ENCODE measurements at regions not wholly inside any gene's neighbourhood (a gene's known extent, or its start where the extent isn't known, plus 50 kb on each side); places are given as distances from the start of the nearest gene placed in this dataset.

DNA sequence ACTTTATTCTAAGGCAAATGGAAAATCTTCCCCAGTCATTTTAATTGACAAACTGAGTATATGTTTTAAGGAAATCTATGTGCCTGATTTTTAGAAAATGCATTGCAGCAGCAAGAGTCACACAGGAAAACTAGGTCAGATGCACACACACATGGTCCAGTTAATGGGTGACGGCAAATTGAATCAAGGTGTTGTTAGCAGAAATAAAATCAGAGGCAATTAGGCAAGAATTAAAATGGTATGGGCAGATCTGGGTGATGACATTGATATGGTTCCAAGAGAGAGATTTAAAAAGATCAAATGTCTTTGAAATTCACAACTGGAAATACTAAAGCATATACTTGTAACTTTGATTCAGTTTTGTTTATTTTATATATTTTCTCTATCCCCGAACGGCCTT is 174.2 kb upstream of the CDH19 start:
- DNase-seq (ENCODE audit: low spot score in 2 of 2) (no peak), FAIRE-seq (no peak)

GRCh38 chr18:66769375-66769774 is 165.5 kb upstream of the CDH19 start:
- FAIRE-seq, result no peak
- no peak for DNase-seq (ENCODE audit: low spot score in 2 of 2)

GRCh38 chr18:66764230-66764629 is 160.3 kb upstream of the CDH19 start:
- no peak for DNase-seq (ENCODE audit: low spot score in 2 of 2)
- no peak for FAIRE-seq

GRCh38 chr18:66761166-66761565 is 157.3 kb upstream of the CDH19 start:
- FAIRE-seq (no peak), DNase-seq (ENCODE audit: low spot score in 2 of 2) (no peak)

DNA sequence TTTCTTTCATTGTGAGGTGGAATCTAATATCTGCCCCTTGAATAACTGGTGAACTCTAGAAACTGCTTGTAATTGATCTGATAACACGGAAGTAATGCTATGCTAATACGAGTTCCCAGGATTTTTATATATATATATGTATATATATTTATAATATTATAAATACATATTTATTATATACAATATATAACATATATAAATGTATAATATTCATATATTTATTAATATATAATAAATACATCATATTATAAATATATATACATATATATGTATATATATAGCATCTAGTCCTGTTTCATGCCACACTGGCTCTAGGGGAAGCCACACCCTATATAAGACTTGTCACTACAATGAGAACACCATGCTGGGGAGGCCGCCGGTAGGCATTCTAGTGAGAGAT is 156.7 kb upstream of the CDH19 start:
- DNase-seq (ENCODE audit: low spot score in 2 of 2), result no peak
- FAIRE-seq, result no peak

GRCh38 chr18:66759050-66759828 is 155.3 kb upstream of the CDH19 start:
- FAIRE-seq (no peak), DNase-seq (ENCODE audit: low spot score in 2 of 2) (no peak)

DNA sequence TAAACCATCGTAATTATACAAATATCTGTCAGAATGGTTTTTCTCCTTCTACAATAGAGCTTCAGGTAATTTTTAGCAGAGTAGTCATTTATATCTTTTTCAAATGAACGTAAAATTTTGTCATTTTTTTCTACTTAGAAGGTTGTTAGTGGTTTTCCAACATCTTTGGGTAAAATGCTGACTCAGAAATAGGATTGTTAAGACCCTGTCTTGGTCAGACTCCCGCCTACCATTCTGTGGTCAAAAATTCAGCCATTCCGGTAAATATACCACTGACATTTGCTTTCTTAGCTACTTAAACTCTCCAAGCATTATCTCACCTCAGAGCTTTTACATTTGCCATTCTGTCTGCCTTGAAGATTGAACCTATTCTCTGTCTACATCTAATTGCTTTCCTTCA is 154.1 kb upstream of the CDH19 start:
- DNase-seq (ENCODE audit: low spot score in 2 of 2), result no peak
- FAIRE-seq, result no peak

DNA sequence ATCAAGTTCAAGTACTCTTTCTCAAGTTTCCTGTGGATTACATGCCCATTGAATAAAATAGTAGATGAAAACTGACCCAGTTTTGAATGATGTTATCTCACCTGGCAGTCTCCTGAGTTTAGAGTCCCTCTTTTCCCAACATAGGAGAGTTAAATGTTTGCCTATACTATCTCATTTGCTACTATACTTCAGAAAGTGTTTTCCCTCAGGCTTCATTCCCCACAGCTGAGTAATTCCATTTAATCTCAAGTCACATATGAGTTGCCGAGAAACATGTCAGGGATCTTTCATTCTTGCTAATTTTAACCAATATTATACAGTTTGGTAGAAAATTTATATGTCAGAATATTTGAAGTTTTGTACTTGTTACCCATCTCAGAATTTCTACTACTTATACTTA is 150.4 kb upstream of the CDH19 start:
- no peak for DNase-seq (ENCODE audit: low spot score in 2 of 2)
- no peak for FAIRE-seq

- DNase-seq (ENCODE audit: low spot score in 2 of 2), result no peak
- FAIRE-seq, result no peak
Observed at GRCh38 chr18:66752733-66753132, 148.8 kb upstream of the CDH19 start.

DNA sequence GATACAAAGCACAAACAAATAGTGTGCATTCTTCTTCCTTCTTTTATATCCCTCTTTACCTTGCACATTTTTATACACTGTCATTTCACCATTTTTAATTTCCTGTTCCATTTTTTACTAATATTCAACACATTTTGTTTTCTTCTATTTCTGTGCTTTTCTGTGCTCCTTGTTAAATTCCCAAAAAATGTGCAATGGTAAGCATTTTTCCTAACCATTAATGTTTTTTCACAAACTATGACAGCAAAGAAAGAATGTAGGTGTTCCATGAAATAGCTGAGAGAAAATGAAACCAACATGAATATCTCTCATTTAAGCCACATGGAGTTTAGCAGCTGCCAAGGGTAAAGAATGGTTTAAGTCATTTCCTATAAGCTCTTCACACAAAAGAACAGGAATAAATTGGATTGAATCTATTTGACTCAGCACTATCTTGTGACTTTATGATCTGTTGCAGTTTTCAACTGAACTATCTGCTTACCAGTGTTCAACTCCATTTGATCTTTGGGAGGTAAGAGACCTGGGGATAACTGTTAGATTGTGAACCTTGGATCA is 145.7 kb upstream of the CDH19 start:
- no peak for FAIRE-seq

DNA sequence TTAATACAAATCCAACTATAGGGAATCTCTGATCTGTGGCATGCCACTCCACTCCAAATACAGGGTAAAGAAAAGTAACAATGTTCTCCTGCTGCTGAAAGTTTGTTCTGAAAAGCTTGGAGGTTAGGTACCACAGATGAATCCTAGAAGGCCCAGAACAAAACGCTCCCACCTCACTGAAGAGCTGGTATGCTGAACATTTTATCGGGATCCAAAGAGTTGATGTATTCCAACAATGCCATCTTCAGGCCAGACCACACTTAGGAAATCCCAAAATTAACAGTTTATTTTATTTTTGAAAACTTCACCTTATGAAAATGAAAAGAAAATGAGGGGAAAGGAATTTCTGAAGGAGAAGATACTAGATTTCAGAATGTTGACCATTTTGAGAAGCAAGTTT is 145.1 kb upstream of the CDH19 start:
- peak; percentile 86 for FAIRE-seq
- DNase-seq (ENCODE audit: low spot score in 2 of 2), result peak; percentile 6 to 23

More for the DNA sequence above, 145.7 kb upstream of the CDH19 start:
- DNase-seq (ENCODE audit: low spot score in 2 of 2), result no peak

DNA sequence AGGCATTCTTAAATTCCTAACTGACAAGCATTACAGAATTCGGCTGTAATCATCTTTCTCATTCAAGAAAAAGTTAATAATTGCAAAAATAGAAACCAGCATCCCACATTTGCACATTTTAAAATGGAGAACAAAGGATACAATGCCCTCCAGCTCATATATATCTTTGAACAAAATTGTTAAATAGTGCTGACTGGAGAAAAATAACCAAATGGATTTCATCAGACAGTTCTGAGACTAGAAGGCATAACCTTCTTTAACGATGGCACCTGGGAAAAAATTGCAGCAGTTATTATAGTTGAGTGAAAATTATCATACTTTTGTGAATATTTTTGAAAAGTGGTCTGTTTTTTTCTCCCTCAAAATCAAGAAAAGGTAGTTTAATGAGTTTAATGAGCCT is 138.9 kb upstream of the CDH19 start:
- FAIRE-seq (no peak), DNase-seq (ENCODE audit: low spot score in 2 of 2) (no peak)

GRCh38 chr18:66735933-66736332 is 132.0 kb upstream of the CDH19 start:
- FAIRE-seq (no peak), DNase-seq (ENCODE audit: low spot score in 2 of 2) (no peak)

GRCh38 chr18:66734451-66734850 is 130.6 kb upstream of the CDH19 start:
- FAIRE-seq (no peak), DNase-seq (ENCODE audit: low spot score in 2 of 2) (no peak)

DNA sequence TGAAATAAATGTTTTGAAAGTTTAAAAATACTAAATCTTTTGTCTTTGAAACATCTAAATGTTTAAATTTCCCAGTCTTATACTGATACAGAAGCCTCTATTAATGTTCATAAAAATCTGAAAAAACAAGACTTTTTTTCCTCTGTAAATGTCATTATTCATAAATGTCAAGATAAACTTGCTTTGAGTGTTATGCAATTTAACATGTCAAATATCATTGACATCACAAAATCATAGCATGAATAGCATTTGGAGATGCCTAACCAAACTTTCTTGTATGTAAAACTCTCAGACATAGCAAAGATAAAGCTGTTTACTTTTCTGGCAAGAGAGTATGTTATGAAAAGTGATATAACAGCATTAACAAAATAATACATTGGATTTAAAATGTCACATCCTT is 128.0 kb upstream of the CDH19 start:
- FAIRE-seq (no peak), DNase-seq (ENCODE audit: low spot score in 2 of 2) (no peak)

DNA sequence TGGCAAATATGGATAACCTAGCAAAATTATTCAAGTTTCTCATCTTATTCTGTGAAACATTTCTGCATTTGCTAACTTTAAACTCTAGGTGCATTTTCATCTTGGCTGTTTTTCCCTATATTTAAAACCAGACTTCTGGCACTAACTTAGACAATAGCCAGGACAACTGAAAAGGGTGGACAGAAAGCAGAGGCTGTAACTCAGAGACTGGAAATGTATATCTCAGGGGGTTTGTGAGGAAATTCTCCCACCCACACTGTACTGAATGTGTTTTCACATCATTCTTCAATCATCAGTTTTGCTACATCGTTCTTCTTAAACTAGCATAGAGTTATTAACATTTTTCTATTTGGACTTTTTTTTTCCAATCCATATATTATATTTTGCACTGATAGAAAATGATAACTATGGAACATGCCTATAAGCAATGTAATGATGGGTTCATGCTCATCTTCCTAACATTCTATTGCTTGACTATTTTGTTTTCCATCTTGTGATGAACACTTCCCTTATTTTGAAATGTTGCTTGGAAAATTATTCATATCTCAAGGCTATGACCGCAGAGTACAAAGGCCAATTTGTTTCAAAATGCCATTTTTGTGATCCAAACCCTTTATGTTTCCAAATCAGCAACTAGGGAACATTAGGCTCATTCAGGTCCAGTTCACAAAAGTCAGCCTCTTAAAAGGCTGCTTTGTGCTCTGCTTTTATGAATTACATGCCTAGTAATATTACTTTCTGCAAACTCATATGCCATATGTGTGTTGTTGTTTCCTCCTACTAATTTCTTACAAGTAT is 125.8 kb upstream of the CDH19 start:
- FAIRE-seq (no peak), DNase-seq (ENCODE audit: low spot score in 2 of 2) (no peak)

DNA sequence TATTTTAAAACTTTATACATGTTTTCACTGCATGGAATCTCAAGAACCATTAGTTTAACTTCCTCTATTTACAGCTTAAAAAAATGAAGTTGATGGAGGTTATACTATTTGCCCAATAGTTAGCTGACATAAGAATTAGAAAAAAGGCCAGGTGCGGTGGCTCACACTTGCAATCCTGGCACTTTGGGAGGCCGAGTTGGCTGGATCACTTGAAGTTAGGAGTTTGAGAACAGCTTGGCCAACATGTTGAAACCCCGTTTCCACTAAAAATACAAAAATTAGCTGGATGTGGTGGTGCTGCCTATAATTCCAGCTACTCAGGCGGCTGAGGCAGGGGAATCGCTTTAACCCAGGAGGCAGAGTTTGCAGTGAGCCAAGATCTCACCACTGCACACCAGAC is 125.1 kb upstream of the CDH19 start:
- FAIRE-seq (no peak), DNase-seq (ENCODE audit: low spot score in 2 of 2) (no peak)

GRCh38 chr18:66727991-66728390 is 124.1 kb upstream of the CDH19 start:
- DNase-seq (ENCODE audit: low spot score in 2 of 2), result no peak
- no peak for FAIRE-seq

- DNase-seq (ENCODE audit: low spot score in 2 of 2) (no peak), FAIRE-seq (no peak)
Observed at GRCh38 chr18:66724664-66725356, 120.9 kb upstream of the CDH19 start.

- no peak for FAIRE-seq
Observed at GRCh38 chr18:66722671-66723070, 118.8 kb upstream of the CDH19 start.

DNA sequence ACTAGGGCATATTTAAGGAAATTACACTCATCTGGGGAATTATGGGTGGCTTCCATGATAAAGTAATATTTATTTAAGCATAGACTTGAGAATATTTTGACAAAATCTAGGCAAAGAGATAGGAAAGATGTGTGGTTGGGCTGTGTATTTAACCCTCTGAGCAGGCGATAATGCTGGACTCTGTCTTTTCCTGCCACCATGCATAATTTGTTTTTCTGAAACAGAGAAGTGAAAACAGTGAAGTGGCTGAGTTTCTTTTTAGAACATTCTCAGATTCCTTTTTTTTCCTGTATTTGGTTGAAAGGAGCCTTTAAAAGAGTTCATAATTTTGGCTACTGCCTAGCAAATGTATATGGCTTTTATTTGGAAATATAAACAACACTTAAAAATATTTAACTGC is 104.8 kb upstream of the CDH19 start:
- no peak for DNase-seq (ENCODE audit: low spot score in 2 of 2)
- no peak for FAIRE-seq

More at GRCh38 chr18:66722671-66723070, 118.8 kb upstream of the CDH19 start:
- no peak for DNase-seq (ENCODE audit: low spot score in 2 of 2)
